DMS 273 (cell line): ENCODE measurements at regions not wholly inside any gene's neighbourhood (a gene's known extent, or its start where the extent isn't known, plus 50 kb on each side); places are given as distances from the start of the nearest gene placed in this dataset.

Source experiments
- DNase-seq: peaks from one replicate; lab custom pipeline; 2025; ENCODE audit not compliant: unreplicated experiment; lab: John Stamatoyannopoulos, UW

DNA sequence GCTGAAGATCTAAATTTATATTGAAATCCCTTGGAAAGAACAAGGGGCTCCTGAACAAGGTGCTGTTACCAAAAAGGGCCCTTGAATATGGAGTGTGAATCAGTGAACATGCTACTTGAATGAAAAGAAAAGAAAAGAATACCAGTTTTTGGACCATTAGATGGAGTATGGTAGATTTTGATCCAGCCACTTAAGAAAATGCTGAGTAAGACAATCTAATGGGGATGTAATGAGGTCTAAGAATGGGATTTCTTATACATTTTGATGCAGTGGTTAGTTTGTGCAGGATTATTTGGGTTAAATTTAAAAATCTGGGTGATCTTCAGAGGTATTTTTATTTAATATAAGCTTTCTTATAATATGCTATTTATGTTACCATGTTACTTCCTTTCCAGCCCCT lies 2003.0 kb upstream of the LRRTM1 start:
- no peak for DNase-seq

DNA sequence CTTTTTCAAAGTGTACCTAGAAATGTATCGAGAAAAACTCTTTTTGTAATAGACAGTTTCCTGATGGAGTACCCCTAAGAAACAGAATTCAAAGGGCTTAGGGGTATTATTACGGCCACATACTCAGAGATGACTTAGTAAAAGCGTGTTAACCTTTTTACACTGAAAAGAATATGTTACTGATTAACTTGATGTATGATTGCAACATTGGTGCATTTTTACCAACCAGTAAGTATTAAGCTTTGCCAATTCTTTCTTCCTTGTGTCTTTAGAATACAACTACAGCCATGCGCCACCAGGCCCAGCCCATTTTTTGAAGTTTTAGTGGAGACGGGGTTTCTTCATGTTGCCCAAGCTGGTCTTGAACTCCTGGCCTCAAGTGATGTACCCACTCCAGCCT lies 1997.0 kb upstream of the LRRTM1 start:
- no peak for DNase-seq

DNA sequence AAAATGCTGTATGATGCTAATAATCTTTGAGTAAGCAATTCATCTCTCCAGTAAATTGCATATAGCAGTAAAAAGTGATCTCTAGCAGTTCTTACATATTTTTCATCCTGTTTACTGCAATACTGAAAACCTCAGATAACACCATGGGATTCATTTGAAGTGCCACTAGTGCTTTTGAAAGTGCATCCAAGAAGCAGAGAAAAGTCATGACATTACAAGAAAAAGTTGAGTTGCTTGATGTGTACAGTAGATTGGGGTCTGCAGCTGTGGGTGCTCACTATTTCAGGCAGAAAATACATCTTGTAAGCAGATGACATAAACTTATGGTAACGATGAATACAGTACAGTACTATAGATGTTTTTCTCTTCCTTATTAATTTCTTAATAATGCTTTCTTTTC lies 1984.9 kb upstream of the LRRTM1 start:
- no peak for DNase-seq

DNA sequence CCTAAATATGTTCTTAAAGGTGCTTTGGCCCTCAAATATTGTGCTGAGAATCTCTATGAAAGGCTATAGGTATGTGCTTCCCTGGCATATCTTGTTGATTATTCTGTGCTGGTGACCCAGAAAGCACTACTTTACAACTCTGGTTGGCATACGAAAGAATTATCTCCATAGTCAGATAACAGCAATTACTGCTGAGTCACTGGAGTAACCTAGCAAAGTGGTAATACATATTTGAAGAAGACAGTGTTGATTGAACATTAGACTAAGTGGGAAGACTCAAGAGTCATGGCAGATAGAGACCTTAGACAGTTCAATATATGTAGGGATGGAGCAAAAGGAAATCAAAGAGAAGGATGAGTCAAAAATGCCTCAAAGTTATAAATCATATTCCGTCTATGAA lies 1978.5 kb upstream of the LRRTM1 start:
- DNase-seq, result no peak

DNA sequence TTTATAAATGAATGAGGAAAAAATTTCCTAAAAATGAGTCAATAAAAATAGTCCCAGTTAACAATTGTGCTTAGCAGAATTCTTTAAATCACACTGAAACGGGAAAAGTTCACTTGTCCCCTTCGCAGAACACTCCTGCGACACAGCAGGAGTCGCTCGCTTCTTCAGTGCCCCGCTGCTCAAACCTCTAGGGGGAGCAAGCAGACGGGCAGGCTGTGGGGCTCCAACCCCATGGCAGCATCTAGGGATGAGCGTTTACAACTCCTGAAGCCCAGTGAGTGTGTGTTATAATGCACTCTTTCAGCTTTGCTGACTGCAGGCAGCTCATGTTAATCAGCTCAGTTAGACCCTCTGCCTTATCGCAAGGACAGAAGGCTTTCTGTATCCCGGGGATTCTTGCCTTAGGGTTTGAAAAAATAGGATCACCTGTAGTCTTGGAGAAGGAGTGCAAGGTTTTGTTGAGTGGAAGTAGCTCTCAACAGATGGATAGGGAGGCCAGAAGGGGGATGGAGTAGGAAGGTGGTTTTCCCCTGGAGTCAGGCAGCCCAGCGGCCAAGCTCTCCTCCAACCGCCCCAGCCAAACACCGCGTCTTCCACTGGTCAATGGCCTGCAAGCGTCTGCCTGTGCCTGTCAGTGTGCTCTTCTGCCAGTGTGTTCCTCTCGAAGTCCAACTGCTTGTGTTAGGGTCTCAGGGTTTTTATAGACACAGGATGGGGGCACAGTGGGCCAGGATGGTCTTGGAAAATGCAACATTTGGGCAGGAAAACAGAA lies 1977.7 kb upstream of the LRRTM1 start:
- peak; percentile 4 for DNase-seq

DNA sequence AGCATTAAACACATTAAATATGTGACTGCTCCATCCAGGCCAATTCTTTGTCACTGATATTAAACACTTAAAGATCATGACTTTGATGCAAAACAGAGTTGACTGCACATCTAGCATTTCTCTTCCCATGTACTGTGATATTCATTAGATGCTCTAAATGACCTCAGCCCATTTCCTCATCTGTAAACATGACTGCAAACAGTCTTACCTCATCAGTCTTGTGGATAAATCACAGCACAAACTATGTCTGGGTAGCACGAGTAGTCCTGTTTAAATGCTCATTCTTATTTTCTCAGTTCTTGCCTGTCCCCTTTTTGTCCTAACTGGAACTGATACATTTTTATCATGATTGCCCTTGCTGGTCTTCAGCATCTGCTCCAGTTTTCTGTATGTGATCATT lies 1974.8 kb upstream of the LRRTM1 start:
- no peak for DNase-seq

DNA sequence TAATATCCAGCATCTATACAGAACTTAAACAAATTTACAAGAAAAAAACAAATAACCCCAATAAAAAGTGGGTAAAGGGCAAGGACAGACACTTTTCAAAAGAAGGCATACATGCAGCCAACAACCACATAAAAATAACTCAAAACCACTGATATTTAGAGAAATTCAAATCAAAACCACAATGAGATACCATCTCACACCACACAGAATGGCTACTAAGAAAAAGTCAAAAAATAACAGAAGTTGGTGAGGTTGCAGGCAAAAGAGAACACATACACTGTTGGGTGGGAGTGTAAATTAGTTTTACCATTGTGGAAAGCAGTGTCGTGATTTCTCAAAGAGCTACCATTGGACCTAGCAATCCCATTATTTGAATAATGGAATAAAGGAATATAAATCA lies 1973.9 kb upstream of the LRRTM1 start:
- no peak for DNase-seq

DNA sequence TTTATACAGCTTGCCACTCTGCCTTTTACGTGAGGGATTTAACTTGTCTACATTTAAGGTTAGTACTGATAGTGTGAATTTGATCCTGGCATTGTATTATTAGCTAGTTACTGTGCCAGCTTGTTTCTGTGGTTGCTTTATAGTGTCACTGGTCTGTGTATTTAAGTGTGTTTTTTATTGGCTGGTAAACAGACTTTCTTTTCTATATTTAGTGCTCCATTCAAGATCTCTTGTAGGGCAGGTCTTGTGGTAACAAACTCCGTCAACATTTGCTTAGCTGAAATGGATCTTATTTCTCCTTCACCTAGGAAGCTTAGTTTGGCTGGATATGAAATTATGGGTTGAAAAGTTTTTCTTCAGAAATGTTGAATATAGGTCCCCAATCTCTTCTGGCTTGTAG lies 1971.0 kb upstream of the LRRTM1 start:
- no peak for DNase-seq

DNA sequence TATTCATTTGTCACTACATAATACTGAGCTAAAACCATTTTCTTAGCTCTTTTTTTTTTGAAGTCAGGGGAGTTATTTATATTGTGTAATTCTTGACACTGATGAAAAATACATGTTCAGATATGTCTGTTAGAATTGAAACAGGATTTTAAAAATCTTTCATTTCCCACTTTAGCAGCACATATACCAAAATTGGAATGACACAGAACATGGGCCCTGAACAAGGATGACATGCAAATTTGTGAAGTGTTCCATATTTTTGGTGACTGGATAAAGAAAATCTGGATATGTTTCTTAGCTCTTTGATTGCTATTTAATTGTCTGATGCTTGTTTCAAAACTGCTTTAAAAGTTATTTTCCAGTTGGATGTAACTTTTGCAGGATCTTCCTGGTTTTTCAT lies 1963.9 kb upstream of the LRRTM1 start:
- no peak for DNase-seq

DNA sequence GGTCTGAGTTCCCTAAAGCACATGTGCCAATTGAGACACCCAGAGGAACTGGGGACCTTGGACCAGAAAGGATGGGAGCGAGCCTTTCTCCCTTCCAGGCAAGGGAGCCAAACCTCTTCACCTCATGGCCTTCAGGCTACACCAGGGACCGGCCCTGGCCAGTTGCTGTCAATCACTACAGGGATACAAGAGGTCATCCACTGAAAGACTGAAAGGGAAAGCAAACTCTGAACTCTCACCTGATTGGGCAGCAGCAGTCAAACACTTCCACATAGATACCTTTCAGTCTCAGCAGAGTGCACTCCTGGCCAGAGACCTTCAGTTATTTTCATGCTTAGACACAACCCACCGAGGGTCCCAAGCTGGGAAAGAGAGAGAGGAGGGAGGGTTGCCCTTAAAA lies 1956.0 kb upstream of the LRRTM1 start:
- no peak for DNase-seq

DNA sequence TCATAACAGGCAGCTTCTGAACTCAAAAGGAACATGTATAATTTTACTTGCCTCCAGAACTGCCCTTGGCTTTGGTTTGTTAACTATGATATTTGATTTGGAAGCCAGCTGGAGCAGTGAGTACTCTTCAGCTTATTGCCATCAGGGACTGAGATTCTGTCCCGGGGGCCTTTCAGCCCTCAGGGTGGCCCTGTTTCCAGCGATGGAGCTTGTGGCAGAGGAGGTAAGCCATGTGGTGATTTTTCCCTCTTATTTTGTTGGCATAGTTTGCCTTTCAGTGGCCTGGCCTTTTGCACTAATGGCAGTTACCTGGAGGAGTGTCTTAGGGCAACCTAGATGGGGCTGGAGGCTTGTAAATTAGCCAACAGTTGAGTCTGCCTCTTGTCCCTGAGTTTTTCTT lies 1955.0 kb upstream of the LRRTM1 start:
- no peak for DNase-seq

DNA sequence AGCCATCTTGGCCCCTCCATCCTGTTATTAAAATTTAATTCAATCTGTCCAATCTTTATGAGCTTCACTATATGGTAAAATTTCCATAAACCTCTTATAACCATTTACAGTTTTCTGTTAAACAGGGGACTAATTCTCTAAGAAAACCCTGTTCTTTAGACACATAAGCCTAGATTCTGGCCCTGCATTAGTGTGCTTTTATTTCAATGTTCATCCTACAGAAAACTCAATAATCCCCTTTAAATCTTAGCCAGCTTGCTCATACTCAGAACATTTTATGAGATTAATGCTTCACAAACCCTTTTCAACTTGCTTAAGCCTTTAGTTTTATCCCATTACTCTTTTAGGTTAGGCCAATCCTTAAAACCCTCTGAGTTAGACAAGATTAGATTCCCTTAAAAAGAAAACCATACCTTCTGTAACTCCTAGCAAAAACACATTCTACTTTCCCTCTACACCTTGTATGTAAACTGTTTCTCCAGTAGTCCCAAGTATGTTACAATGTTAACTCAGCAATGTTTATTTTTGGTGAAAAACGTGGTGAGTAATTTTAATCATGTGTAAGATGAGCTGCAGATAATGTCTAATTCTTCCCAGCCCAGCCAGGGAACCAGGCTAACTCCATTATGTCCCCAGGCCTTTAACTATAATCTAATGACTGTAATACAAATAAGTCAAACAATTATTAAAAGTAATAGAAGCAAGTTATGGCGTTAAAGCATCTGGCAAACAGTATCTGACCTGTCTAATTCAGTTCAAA lies 1953.4 kb upstream of the LRRTM1 start:
- DNase-seq, result no peak

DNA sequence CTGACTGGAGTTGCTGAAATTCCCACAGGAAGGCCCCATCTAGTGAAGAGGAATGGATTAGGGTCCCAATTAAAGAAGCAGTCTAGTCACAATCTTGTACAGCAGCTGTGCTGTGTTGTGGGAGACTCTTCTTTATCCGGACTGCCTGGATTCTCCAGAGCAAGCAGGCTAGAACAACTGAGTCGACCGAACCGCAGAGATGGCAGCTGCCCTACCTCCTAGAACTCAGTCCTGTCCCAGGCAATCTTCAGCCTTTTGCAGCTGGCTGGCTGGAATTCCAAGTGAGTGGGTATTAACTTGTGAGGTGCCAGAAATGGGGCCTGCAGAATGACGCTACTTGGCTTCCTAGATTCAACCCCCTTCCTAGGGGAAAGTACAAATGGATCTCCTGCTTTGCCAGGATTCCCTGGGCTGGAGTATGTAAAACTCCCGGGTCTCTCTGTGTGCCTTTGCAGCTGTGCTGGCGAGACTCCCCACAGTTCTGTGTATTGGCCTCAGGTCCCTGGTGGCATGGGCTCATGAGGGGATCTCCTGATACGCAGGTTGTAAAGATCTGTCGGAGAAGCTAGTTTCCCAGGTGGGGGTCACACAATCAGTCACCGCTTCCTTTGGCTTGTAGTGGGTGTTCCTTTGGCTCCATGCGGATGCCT lies 1952.6 kb upstream of the LRRTM1 start:
- no peak for DNase-seq

DNA sequence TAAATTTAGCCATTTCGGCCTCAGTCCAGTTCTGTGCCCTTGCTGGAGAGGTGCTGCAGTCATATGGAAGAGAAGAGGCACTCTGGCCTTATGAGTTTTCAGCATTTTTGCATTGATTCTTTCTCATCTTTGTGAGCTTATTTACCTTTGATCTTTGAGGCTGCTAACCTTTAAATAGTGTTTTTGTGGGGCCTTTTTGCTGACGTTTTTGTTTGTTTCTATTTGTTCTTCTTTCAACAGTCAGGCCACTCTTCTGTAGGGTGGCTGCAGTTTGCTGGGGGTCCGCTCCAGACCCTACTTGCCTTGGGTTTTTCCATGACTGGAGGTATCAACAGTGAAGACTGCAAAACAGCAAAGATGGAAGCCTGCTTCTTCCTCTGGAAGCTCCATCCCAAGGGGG lies 1951.7 kb upstream of the LRRTM1 start:
- no peak for DNase-seq

DNA sequence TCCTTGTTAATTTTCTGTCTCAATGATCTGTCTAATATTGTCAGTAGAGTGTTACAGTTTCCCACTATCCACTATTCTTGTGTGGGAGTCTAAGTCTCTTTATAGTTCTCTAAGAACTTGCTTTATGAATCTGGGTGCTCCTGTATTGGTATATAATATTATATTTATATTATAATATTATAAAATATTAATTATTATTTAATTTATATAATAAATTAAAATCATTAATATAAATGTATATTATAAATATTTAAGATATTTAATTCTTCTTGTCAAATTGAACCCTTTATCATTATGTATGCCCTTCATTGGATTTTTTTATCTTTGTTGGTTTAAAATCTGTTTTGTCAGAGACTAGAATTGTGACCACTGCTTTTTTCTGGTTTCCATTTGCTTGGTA lies 1950.2 kb upstream of the LRRTM1 start:
- DNase-seq, result no peak

DNA sequence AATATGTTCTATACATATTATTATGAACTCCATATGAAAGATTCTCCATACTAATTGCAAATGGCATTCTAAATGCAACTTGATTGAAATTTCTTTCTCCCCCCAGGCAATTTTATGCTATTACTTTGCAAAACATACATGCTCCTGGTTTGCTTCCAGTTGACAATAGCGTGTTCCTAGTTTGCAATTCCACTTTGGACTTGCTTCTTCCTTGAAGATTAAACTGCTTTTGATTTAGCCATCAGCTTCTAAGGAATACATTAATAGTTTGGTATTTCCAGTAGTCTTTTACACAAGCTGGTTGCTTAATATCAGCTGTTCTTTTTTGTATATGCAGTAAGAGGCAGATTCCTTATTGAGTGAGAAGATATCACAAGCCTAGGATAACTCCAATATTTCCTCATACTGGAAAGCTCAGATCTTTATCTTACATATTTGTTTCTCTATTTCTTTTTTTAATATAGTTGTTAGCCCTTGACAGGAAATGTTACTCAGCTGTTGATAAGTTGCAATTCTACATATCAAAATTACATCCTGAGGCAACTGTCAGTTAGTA lies 1941.7 kb upstream of the LRRTM1 start:
- no peak for DNase-seq

DNA sequence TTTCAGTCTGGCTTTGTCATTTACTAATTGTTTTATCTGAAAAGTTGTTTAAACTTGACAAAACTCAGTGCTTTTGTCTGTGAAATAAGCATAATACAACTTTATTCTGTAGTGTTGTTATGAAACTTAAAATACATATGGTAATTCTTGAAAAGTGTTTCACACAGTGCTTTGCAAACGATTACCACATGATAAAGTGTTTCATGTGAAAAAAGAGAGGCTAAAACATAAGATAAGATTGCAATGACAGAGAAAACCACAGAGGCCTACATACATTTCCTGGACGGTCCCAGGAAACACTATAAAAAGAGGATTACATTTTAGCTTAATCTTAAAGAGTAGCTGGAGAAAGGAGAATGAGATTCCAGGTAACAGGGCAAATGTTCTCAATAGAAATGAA lies 1934.6 kb upstream of the LRRTM1 start:
- DNase-seq, result no peak

DNA sequence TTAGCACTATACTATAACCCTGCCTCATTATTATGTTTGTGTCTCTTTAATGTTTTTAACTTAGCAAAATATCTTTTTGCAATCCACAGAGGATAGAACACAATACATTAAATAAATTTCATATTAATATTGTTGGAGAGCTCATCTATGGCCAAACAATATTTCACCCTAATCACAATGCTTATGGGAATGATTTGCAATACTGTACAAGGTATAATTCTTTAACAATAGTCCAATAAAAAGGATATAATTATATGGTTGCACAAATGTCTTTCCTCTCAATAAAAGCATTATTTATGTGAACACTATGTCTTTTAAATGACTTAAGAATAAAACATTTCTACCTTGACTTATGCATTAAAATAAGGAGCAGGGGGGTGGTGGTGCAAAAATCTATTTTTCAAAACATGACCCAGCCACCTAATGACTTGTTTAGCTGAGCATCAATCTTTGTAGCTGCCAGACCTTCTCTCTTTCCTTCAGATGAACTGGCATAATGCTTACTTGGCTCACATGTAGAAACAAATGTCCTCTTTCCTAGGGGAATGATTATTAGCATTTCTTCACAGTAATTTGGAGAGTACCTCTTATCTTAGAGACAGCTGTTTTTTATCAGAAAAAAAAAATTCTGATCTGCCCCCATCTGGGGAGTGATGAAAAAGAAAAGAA lies 1933.6 kb upstream of the LRRTM1 start:
- DNase-seq, result no peak

DNA sequence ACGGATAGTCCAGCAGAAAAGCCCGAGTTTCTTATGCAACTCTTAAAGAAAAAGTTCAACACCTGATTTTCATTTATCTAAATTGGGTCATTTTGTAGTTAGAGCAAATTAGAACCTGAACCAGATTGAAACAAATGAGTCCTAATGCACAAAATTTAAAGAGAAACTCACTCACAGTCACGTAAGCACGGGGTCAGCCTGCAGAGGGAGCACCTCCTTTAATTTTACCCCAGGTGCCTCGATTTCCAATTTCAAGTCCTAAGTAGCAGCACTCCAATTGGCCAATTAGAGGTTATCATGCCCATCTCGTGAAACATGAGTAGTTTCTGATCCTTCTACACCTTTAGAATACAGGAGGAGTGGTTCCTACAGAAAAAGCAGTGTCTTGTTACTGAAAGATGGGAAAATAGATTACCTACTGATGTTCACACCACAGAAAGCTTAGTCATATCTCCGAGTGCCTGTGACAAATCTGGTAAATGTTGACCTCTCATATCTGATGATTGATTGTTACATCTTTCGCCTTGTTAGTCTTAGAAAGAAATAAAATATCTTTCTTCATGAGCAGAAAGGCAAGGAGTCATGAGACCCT lies 1929.8 kb upstream of the LRRTM1 start:
- peak; percentile 2 for DNase-seq

DNA sequence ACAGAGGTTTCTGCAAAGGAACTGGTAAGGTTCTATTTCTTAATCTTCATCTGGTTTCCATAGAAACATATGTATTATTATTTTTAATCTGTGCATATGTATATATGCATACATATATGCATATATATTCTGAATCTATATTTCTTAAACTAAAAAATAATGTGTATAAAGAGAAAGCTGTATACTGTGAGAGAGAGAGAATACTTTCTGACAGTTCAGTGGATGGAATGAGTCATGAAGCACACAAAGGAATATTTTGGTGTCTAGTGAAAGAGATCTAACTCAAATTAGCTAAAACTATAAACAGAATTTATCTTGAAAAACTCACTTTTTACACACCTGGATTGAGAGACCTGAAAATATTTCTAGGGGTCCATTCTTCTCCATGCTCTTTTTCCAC lies 1929.3 kb upstream of the LRRTM1 start:
- no peak for DNase-seq

DNA sequence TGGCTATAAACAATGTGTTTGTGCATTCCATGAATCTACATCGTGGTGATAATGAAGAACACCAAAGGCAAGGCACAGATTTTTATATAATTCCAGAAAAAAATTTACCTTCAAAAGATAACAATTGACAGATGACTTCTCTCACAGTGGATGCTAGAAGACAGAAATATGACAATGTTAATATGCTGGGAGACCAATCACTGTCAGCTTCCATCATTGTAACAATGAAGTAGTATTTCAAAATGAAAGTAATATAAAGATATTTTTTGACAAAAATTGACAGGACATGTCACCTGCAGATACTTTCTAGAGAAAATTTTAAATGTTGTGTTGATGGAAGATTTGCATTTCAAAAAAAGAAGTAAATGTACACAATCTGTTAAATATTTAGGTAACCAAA lies 1925.9 kb upstream of the LRRTM1 start:
- DNase-seq, result no peak
